NCI-H2029 (cell line): ENCODE measurements at regions not wholly inside any gene's neighbourhood (a gene's known extent, or its start where the extent isn't known, plus 50 kb on each side); places are given as distances from the start of the nearest gene placed in this dataset.
A peak's percentile ranks its signal among the peaks of the same experiment; 100 is the strongest.

ENCODE experiments used
- DNase-seq: peaks from one replicate; lab custom pipeline; 2025; lab: John Stamatoyannopoulos, UW

GRCh38 chr12:107474099-107474498 lies 211.5 kb upstream of the PWP1 start:
- DNase-seq = no peak

- DNase-seq = no peak
These were observed 210.7 kb upstream of the PWP1 start for GRCh38 chr12:107474639-107475539.

DNA sequence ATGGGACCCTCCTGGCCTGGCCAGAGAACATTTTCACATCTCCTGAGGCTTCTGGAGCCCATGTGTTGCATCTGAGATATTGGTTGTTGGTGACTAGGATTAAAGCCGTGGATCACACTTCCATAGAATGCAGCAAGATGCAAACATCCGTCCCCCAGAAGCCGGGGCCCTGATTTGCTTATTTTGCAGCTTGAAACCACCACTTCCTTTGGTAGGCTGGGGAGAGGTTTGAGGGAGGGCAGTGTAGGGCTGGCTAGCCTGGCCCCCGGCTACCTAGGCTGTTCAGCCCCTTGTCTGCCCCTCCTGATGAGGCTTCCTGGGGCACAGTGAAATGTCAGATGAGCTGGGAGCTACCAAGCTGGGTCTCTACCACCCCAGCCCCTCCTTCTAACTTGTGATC lies 209.7 kb upstream of the PWP1 start:
- DNase-seq = no peak

DNA sequence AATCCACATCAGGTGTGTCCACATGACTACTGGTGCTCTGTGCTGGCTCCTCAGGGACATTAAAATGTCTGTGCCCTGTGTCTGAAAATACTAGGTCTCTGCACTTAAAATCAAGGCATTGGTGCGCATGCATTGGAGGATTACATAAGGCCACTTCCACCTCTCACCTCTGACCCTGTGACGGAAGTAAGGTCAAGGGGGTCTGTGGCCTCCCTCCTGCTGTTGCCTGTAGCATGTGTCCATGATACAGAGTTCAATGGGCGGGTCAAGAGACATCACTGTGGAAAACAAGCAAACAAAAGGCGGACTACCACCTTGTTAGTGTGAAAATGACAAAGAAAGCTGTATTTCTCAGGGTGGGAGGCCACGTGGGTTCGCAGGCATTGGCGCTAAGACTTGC lies 208.6 kb upstream of the PWP1 start:
- DNase-seq = no peak

GRCh38 chr12:107477947-107478610 lies 207.5 kb upstream of the PWP1 start:
- DNase-seq = no peak

DNA sequence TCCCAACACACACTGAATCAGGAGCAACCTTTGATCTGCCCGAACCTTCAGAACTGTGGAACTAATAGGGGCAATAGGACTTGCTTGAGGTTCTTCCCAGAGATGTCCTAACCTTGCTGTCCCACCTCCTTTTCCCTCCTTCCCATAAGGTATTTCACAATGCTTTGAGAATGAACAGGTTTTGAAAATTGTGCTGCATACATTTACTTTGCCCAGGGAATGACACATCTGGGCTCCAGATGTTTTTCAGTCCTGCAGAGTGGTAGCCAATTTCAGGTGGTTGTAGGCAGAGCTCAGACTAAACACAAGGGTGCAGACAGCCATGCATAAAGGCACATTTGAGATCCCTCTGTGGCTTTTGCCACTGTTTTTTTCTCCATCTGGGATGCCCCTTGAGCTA lies 206.7 kb upstream of the PWP1 start:
- no peak for DNase-seq

GRCh38 chr12:107480836-107481608 lies 204.6 kb upstream of the PWP1 start:
- DNase-seq = peak; percentile 24

DNA sequence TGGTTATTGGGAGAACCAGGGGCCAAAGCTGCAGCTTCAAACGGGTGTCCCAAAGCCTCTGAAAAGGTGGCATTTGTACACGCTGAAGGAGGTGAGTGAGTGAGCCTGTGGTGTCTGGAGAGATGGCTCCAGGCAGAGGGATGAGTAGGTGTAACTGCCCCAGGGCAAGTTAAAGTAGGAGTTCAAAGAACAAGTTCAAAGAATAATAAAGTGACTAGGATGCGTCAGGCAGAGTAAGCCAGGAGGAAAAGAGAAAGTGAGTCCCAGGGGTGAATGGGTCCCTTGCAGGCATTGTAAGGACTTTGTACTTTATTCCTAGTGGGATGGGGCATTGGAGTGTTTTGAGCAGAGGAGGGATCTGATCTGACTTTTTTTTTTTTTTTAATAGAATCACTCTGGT lies 201.4 kb upstream of the PWP1 start:
- DNase-seq = no peak

DNA sequence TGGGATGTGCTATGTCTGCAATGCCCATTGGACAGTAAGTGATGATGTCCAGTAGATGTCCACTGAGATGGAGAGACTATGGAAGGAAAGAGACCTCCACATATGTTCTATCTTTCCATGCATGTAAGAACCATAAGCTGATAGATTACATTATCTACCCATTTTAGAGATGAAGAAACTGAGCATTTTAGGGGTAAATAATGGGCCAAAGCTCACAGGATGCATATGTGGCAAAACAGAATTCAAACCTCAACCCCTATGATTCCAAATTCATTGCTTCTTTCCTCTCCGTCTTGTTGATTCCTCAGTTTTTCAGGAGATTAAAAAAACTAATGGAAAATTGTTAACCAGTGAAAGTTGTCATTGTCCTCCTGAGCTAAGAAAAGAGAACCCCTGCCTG lies 200.7 kb upstream of the PWP1 start:
- DNase-seq = no peak

- DNase-seq = peak; percentile 42
These were observed 199.9 kb upstream of the PWP1 start for GRCh38 chr12:107485731-107486130.

- peak; percentile 4 for DNase-seq
These were observed 199.3 kb upstream of the PWP1 start for GRCh38 chr12:107486140-107486892.

- peak; percentile 30 for DNase-seq
These were observed 198.5 kb upstream of the PWP1 start for GRCh38 chr12:107487011-107487680.

DNA sequence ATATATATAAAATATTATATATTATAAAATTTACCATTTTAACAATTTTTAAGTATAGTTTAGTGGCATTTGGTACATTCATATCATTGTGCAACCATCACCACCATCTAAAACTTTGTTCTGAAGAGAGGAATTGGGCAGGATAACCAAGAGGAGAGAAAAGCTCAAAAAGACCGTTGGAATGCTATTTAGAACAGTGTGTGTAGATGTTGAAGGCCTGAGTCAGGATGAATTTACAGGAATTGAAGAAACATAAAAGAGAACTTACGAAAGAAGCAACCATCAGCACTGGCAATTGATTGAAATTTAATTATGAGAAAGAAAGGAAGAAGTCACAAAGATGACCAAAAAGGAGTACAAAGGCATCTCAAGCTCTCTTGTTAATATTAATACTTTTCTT lies 196.9 kb upstream of the PWP1 start:
- no peak for DNase-seq

DNA sequence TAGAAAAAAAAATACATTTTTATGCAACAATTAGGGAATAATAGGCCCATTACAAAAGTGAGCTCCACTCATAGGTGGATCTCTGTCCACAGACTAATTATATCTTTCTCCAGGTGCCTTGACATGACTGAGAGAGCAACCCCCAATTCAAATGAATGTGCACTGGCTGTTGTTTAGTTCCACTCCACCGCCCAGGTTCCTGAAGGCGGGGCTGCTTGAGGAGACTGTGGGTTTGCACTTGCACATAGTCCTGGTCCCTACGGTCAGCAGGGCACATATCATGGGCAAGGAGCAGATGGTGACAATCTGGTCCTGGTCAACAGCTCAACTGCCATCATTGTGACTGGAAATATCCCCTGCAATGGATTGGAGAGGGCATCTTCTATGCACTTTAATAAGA lies 195.6 kb upstream of the PWP1 start:
- DNase-seq = no peak

DNA sequence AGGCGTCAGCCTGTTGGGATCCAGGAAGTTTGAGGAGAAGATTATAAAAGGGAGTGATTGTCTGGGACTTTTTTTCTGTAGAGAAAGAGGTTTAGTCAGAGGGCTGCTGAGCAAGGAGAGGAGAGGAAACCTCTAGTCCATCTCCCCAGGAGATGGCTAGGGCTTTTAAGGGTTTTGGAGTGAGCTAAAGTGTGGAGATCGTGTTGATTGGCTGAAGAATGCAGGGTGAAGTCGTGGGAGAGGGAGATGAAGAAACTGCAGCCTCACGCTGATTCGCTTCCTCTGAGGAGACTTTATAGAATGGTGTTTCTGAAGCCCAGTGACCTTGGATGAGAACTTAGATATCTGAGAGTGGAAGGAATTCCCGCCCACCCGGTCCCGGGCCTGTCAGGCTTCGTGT lies 193.7 kb upstream of the PWP1 start:
- no peak for DNase-seq

DNA sequence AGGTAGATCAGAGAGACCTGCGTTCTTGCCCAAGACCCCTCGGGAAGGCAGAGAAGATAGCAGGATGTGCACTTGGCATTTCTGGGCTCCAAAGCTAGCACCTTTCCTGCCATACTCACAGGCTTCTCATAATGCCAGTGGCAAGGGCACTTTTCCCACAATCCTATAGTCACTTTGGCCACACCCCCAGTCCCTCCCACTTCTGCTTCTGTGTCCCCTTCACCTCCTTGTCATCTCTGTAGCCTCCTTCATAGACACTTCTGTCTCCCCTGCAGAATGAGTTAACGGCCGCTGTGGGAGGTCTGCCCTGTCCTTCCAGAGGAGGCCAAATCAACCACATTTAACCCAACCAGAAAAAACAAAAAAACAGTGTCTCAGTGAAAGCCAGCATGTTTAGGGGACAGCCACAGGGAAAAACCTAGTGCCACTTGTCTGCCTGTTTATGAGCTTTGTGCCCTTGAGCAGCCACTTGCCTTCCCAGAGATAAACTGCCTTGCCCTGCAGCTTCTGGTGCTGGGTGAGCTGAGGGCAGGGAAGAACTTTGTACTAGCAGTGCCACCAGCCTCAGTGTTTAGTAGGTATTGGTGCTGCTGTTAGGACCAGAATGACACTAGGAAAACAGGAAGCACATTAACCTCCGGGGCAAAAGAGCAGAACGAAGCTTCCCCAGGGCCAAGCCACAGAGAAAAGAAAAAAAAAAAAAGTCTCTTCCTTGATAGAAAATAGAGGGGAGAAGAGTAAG lies 193.0 kb upstream of the PWP1 start:
- peak; percentile 21 for DNase-seq

- DNase-seq = no peak
These were observed 192.5 kb upstream of the PWP1 start for GRCh38 chr12:107493135-107493494.

DNA sequence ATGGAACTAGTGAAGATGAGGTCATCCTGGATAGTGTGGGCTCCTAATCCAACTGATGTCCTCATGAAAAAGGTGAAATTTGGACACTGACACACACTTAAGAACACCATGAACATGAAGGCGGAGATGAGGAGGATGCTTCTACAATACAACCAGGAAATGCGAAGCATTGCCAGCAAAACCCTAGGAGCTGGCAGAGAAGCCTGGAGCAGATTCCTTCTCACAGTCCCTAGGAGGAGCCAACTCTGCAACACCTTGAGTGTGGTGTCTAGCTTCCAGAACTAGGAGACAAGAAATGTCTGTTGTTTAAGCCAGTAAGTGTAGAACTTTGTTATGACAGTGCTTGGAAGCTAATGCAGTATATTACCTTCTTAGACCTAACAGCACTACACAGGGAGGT lies 191.9 kb upstream of the PWP1 start:
- DNase-seq = no peak

DNA sequence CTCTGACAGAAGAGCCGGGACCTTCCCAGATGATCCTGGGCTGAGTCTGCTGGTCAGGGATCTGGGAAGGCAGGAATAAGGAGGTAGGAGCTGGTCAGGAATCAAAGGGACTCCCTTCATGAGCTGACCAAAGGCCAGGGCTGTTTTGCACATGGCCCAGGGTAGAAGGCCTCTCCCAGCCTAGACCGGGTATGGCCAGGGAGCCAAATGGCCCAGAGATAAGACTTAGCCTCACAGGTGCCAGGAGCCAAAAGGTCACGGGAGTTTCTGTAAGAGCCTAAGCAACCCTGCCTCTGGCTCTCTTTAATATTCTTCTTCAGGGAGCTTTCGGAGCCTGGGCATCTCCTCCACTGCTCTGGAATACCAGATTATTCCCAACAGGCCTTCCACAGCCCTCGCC lies 191.3 kb upstream of the PWP1 start:
- no peak for DNase-seq

DNA sequence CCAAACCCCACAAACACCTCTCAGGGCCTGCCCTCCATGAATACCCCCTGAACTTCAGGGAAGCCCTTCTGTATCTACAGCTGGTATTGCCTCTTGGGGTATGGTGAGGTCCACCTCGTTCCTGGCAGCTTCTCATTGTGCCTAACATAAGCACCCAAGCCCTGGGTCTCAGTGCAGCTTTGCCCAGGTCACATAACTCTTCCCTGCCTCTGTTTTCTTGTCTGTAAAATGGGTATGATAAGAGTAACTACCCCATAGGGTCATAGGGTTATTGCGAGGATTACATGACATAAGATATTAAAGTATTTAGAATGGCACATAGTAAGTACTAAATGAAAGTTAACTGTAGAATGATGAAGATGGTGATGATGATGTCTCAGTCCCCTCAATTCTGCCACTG lies 190.0 kb upstream of the PWP1 start:
- DNase-seq = no peak

DNA sequence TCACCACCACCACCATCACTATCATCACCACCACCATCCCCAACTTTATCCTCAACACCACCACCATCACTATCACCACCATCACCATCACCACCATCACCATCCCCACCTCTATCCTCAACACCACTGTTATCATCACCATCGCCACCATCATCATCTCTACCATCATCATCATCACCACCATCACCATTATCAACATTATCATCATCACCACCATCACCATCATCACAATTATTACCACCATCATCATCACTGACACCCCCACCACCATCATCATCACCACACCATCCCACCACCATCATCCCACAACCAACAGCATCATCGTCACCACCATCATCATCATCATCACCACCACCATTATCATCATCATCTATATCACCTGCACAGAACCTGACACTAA lies 188.4 kb upstream of the PWP1 start:
- no peak for DNase-seq
